ENCODE measurements at regions not wholly inside any gene's neighbourhood (a gene's known extent, or its start where the extent isn't known, plus 50 kb on each side); places are given as distances from the start of the nearest gene placed in this dataset.
"Not testable (repeated sequence)": the region's sequence is repeated elsewhere in the genome, so short reads cannot be mapped to it uniquely, and the experiment has no call there.

- no peak for DNase-seq (ENCODE audit: low spot score)
These were observed 1403.6 kb downstream of the SUCLG1 start for GRCh38 chr2:83055376-83056010.

GRCh38 chr2:83054751-83055150 lies 1404.3 kb downstream of the SUCLG1 start:
- no peak for DNase-seq (ENCODE audit: low spot score)

DNA sequence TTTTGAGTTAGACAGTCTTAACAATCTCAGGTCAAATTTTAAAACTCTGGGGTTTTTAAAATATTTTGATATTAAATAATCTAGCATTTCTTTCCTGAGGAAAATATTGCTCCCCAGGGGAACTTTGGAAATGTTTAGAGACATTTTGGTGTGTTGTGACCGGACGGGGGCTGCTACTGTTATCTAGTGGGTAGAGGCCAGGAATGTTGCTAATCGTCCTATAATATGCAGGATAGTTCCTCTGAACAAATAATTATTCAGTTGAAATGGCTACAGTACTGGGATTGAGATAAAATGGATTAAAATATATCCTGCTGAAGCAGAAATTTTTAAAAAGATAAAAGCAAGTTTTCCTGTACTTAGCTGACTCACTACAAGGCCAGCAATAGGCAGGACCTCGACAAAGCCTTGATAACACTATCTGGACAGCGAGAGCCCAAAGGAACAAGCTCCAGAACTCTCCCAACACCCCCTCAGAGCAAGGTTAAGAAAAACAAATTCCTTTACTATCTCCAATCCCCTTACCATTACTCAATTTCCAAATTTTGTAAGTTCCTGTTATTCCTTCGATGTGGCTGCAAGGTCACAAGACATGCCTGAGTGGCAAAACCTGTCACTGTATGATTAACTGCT lies 1407.4 kb downstream of the SUCLG1 start:
- no peak for DNase-seq (ENCODE audit: low spot score)

DNA sequence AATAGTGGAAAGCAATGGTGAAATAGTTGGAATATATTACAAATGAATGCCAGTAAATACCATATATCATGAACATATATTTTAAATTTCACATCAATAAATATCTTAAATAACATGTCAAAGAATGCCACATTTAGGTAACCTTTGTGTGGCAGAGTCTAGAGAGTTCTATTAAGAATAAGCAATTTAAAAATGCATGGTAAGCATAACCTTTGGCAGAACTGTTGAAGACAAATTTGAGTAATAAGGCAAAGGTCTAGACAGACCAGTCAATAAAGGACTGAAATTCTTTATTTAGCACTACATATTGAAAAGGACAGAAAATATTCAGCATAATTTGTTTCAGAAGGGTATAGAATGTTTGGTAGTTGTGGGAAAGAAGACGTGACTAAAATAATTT lies 1417.0 kb downstream of the SUCLG1 start:
- DNase-seq (ENCODE audit: low spot score): no peak

DNA sequence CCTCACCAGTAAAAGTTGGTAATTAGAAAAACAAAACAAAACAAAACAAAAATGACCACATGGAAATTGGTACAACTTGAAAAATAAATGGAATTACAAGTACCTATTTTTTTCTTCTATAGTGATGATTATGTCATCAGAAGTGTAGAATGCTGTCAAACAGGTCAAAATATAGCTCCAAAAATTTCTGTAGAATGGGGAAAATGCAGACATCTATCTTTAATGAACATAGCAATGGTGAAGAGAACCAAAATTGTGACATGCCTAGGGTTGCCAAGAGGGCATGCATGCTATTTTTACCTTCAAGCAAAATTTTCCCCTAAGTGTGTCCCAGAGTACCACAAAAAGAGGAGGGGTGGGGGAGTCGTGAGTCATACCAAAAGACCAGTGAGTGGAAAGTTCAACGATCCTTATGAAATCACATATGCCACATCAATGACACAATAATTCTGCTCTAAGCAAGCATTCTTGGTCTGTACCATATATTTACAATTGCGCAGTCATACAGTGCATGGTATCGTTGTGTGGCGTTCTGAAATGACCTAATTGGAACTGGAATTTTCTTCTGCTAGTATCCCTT lies 1436.4 kb downstream of the SUCLG1 start:
- DNase-seq (ENCODE audit: low spot score): no peak

- DNase-seq (ENCODE audit: low spot score): no peak
These were observed 1441.6 kb downstream of the SUCLG1 start for GRCh38 chr2:83017366-83018090.

- no peak for DNase-seq (ENCODE audit: low spot score)
These were observed 1442.6 kb downstream of the SUCLG1 start for GRCh38 chr2:83016343-83017110.

GRCh38 chr2:83015900-83016299 lies 1443.2 kb downstream of the SUCLG1 start:
- no peak for DNase-seq (ENCODE audit: low spot score)

- DNase-seq (ENCODE audit: low spot score): no peak
These were observed 1443.9 kb downstream of the SUCLG1 start for GRCh38 chr2:83015035-83015715.

- DNase-seq (ENCODE audit: low spot score): no peak
These were observed 1444.6 kb downstream of the SUCLG1 start for GRCh38 chr2:83014462-83014861.

- no peak for DNase-seq (ENCODE audit: low spot score)
These were observed 1452.1 kb downstream of the SUCLG1 start for GRCh38 chr2:83006961-83007360.

GRCh38 chr2:83003555-83003954 lies 1455.5 kb downstream of the SUCLG1 start:
- no peak for DNase-seq (ENCODE audit: low spot score)

DNA sequence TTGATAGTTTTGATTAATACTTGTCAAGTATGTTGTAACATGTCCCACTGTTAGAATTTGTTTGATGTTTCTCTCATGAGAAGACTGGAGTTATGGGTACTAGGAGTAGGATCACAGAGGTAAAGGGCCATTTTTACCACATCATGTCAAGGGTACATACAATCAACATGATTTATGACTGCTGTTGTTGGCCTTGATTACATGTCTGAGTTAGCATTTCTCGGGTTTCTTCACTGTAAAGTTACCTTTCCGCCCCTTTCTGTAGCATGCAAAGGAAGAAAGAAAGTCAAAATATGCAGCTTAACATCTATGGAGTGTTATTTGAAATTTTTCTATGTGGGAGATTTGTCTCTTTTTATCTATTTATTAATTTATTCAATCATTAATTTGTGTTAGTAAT lies 1456.4 kb downstream of the SUCLG1 start:
- no peak for DNase-seq (ENCODE audit: low spot score)

GRCh38 chr2:82998781-82999180 lies 1460.3 kb downstream of the SUCLG1 start:
- no peak for DNase-seq (ENCODE audit: low spot score)

DNA sequence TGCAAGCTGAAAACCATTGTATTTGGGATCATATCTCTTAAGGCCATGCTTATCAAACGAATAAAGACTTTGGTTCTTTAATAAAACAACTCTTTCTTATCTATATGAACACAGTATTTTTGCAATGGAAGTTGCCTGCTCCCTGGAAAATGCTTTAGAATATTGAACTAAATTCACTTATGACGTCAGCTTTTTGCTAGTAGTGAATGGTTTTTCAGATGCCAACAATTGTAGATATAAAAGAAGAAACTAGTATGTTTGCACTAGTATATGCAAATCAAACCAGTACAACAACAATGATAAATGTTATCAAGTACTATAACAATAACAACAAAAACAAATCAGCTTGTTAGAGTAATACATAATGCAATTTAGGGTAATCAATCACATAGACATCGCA lies 1462.9 kb downstream of the SUCLG1 start:
- DNase-seq (ENCODE audit: low spot score): no peak

DNA sequence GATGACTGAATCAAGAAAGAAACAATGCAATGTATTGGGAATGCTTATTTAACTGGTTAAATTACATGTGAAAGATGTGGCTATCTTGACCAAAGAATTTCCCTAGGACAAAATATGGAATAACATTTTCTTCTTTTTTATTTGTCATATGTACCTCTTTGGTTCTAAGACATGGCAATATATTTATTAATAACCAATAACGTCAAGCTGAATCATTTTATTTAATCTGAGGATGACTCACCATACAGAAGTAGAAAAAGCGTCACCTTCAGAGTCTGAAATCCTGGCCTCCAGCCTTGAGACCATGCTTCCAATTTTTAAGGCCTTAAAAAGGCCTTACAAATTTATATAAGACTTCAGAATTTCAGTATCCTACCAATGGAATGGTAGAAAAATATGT lies 1464.9 kb downstream of the SUCLG1 start:
- DNase-seq (ENCODE audit: low spot score): no peak

DNA sequence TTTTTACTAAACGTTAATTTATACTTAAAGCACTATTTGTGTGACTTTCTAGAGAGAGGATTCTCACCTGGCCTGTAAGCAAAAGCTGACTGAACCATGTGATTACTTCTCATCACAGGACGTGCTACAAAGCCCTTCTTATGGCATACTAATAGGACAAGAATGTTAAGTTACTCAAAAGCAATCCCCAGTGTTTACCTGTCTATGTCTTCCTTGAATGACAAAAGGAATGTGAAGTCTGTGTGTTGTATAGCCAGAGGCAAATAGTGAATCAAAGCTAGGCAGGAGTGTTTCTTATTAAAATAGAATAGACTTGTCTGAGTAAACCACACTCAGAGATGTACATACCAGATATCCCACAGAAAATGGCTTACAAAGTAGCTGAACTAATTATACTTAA lies 1465.5 kb downstream of the SUCLG1 start:
- DNase-seq (ENCODE audit: low spot score): no peak

- no peak for DNase-seq (ENCODE audit: low spot score)
These were observed 1466.1 kb downstream of the SUCLG1 start for GRCh38 chr2:82992968-82993367.

- DNase-seq (ENCODE audit: low spot score): not testable (repeated sequence)
These were observed 1471.4 kb downstream of the SUCLG1 start for GRCh38 chr2:82987706-82988105.

- DNase-seq (ENCODE audit: low spot score): no peak
These were observed 1472.2 kb downstream of the SUCLG1 start for GRCh38 chr2:82986899-82987298.

DNA sequence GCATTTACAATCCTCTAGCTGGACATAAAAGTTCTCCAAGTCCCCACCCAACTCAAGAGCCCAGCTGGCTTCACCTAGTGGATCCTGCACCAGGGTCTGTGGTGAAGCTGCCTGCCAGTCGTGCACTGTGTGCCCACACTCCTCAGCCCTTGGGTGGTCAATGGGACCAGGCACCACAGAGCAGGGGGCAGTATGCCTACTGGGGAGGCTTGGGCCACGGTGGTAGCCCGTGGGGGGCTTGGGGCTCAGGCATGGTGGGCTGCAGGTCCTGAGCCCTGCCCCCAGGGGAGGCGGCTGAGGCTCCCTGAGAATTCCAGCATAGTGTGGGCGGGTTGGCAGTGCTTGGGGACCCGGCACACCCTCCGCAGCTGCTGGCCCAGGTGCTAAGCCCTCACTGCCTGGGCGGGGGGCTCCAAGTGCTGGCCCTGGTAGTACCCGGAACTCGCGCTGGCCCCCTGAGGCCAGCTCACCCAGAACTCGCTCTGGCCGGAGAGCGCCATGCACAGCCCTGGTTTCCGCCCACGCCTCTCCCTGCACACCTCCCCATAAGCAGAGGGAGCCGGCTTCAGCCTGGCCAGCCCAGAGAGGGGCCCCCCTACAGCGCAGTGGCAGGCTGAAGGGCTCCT lies 1473.4 kb downstream of the SUCLG1 start:
- no peak for DNase-seq (ENCODE audit: low spot score)

Data from CD4-positive, alpha-beta T cell treated with Interleukin-15 for 4 hours (primary cell).